Adrenal gland (tissue), 5 donors: ENCODE measurements at regions not wholly inside any gene's neighbourhood (a gene's known extent, or its start where the extent isn't known, plus 50 kb on each side); places are given as distances from the start of the nearest gene placed in this dataset.
"Not testable (repeated sequence)": the region's sequence is repeated elsewhere in the genome, so short reads cannot be mapped to it uniquely, and the experiment has no call there.

ENCODE experiments used
- POLR2A ChIP-seq, 2 donors: fragments of 450-650 bp; IDR thresholded peaks; one replicate each; pipeline ENCODE4 v1.6.1; 2017; ENCODE audit warnings: antibody characterized with exemption in 2 of 2, mild to moderate bottlenecking in 2 of 2, moderate library complexity in 1 of 2
- TF ChIP-seq, protein P1 (sequence below), 6 experiments: fragments of 450-650 bp in 4 of 6; fragments of 200-600 bp in 2 of 6; sonication (generic) in 1 of 6; IDR thresholded peaks; 1 replicate in 5 of 6; 2 replicates in 1 of 6; pipeline versions ENCODE4 v1.5.1 to v1.8.0; 2016 to 2021; ENCODE audit warnings: antibody characterized with exemption in 6 of 6, mild to moderate bottlenecking in 2 of 6, moderate library complexity in 1 of 6
- donor health status: DM: no; HTN: no; CAD: no.

DNA sequence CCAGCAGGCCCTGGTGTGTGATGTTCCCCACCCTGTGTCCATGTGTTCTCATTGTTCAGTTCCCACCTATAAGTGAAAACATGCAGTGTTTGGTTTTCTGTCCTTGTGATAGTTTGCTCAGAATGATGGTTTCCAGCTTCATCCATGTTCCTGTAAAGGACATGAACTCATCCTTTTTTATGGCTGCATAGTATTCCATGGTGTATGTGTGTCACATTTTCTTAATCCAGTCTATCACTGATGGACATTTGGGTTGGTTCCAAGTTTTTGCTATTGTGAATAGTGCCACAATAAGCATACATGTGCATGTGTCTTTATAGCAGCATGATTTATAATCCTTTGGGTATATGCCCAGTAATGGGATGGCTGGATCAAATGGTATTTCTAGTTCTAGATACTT, 130.4 kb upstream of the FHL2 start:
- not testable (repeated sequence) for TF ChIP-seq POLR2A (IDR thresholded peaks at IDR 0.05)
- TF ChIP-seq, protein P1, sequence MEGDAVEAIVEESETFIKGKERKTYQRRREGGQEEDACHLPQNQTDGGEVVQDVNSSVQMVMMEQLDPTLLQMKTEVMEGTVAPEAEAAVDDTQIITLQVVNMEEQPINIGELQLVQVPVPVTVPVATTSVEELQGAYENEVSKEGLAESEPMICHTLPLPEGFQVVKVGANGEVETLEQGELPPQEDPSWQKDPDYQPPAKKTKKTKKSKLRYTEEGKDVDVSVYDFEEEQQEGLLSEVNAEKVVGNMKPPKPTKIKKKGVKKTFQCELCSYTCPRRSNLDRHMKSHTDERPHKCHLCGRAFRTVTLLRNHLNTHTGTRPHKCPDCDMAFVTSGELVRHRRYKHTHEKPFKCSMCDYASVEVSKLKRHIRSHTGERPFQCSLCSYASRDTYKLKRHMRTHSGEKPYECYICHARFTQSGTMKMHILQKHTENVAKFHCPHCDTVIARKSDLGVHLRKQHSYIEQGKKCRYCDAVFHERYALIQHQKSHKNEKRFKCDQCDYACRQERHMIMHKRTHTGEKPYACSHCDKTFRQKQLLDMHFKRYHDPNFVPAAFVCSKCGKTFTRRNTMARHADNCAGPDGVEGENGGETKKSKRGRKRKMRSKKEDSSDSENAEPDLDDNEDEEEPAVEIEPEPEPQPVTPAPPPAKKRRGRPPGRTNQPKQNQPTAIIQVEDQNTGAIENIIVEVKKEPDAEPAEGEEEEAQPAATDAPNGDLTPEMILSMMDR (IDR thresholded peaks at IDR 0.05): not testable (repeated sequence)
